Keratinocyte (primary cell): ENCODE measurements at regions not wholly inside any gene's neighbourhood (a gene's known extent, or its start where the extent isn't known, plus 50 kb on each side); places are given as distances from the start of the nearest gene placed in this dataset.

ENCODE experiments used
- DNase-seq: peaks from one replicate; pipeline ENCODE4 v3.0.0-alpha.2; 2011; ENCODE audit warnings: low read depth, missing footprints, low spot score
- FAIRE-seq: peaks from 2 replicates; lab custom pipeline; 2011; peaks lifted over from hg19 to GRCh38; lab: Jason Lieb, UNC
- H2AFZ ChIP-seq: 2 replicates; pipeline ENCODE4 v1.6.0; 2012; ENCODE audit warnings: low read length, control low read depth, inconsistent platforms; ENCODE audit not compliant: control insufficient read depth
- H3K27ac ChIP-seq: 2 replicates; pipeline ENCODE4 v1.5.1; 2011; ENCODE audit warnings: low read length; ENCODE audit not compliant: control insufficient read depth, insufficient read depth
- H3K27me3 ChIP-seq: 3 replicates; pipeline ENCODE4 v1.6.0; 2011; ENCODE audit warnings: low read length; ENCODE audit not compliant: control insufficient read depth, insufficient read depth; ENCODE audit errors: extremely low read depth
- H3K36me3 ChIP-seq, 2 experiments: 2 replicates in 1 of 2; 3 replicates in 1 of 2; pipeline ENCODE4 v1.5.1; 2011; ENCODE audit warnings: low read length in 2 of 2, mild to moderate bottlenecking in 1 of 2; ENCODE audit not compliant: control insufficient read depth in 2 of 2, insufficient read depth in 2 of 2; ENCODE audit errors: extremely low read depth in 1 of 2
- H3K4me1 ChIP-seq: 3 replicates; pipeline ENCODE4 v1.5.1; 2011; ENCODE audit warnings: low read length; ENCODE audit not compliant: control insufficient read depth, insufficient read depth; ENCODE audit errors: extremely low read depth
- H3K4me2 ChIP-seq: 3 replicates; pipeline ENCODE4 v1.6.0; 2011; ENCODE audit warnings: low read depth, low read length; ENCODE audit not compliant: control insufficient read depth, insufficient read depth; ENCODE audit errors: extremely low read depth
- H3K4me3 ChIP-seq, 3 experiments: fragments of 200-600 bp in 1 of 3; sonication (generic) in 1 of 3; 2 replicates in 2 of 3; 3 replicates in 1 of 3; pipeline ENCODE4 v1.5.1; 2011 to 2016; ENCODE audit warnings: low read length in 3 of 3, mild to moderate bottlenecking in 3 of 3, control low read depth in 2 of 3, inconsistent platforms in 1 of 3, low read depth in 1 of 3, mixed read lengths in 1 of 3, mixed run types in 1 of 3, moderate library complexity in 1 of 3; ENCODE audit not compliant: control insufficient read depth in 2 of 3, insufficient read depth in 2 of 3; ENCODE audit errors: extremely low read depth in 1 of 3
- H3K79me2 ChIP-seq: 2 replicates; pipeline ENCODE4 v1.6.0; 2012; ENCODE audit warnings: low read length; ENCODE audit not compliant: control insufficient read depth, insufficient read depth
- H3K9ac ChIP-seq: 3 replicates; pipeline ENCODE4 v1.6.0; 2011; ENCODE audit warnings: low read length; ENCODE audit not compliant: control insufficient read depth, insufficient read depth; ENCODE audit errors: extremely low read depth
- H3K9me1 ChIP-seq: 3 replicates; pipeline ENCODE4 v1.6.0; 2011; ENCODE audit warnings: low read length; ENCODE audit not compliant: control insufficient read depth, insufficient read depth; ENCODE audit errors: extremely low read depth
- H3K9me3 ChIP-seq: 2 replicates; pipeline ENCODE4 v1.5.1; 2012; ENCODE audit warnings: low read depth, low read length; ENCODE audit not compliant: control insufficient read depth
- H4K20me1 ChIP-seq: 3 replicates; pipeline ENCODE4 v1.6.0; 2011; ENCODE audit warnings: low read length; ENCODE audit not compliant: control insufficient read depth, insufficient read depth; ENCODE audit errors: extremely low read depth
- CTCF ChIP-seq, 3 experiments: IDR thresholded peaks in 1 of 3; conservative IDR thresholded peaks in 1 of 3; optimal IDR thresholded peaks in 1 of 3; 2 replicates in 2 of 3; 3 replicates in 1 of 3; pipeline versions ENCODE3 to v1.5.1; 2011; ENCODE audit warnings: low read length in 3 of 3, mild to moderate bottlenecking in 3 of 3, moderate library complexity in 2 of 3, control low read depth in 1 of 3, inconsistent platforms in 1 of 3; ENCODE audit not compliant: insufficient read depth in 2 of 3; ENCODE audit errors: extremely low read depth in 1 of 3
- EZH2 ChIP-seq: IDR thresholded peaks from one replicate; pipeline ENCODE4 v1.6.1; 2012; ENCODE audit warnings: inconsistent platforms, mild to moderate bottlenecking, low read length, moderate library complexity
- dilution Hi-C: fragments of 300-500 bp; cut with MboI; formaldehyde crosslinking; loops from one replicate; pipeline ENCODE4 v1.7.0; 2020; ENCODE audit warnings: low sequenced_read_pairs; ENCODE audit not compliant: extremely low pct_ligation_motif_present

- no peak for DNase-seq
- no peaks in the 10 kb centered on the region for H3K27me3 ChIP-seq
- FAIRE-seq, result no peak
- no peak overlapping the region for H2AFZ ChIP-seq
- H3K9me1 ChIP-seq, result no peaks in the 10 kb centered on the region
- no peaks in the 10 kb centered on the region for H3K9me3 ChIP-seq
- H4K20me1 ChIP-seq, result no peaks in the 10 kb centered on the region
- dilution Hi-C loops, result no loop called here
- no peak for TF ChIP-seq CTCF (optimal IDR thresholded peaks at IDR 0.05 in 1 of 3, IDR thresholded peaks at IDR 0.05 in 1 of 3, conservative IDR thresholded peaks at IDR 0.05 in 1 of 3; ENCODE audit: extremely low read depth in 1 of 3, insufficient read depth in 2 of 3, low read length in 3 of 3)
- TF ChIP-seq EZH2, result no peak
- no peak overlapping the region for H3K4me3 ChIP-seq
- H3K79me2 ChIP-seq, result no peaks in the 10 kb centered on the region
- H3K36me3 ChIP-seq, result no peaks in the 10 kb centered on the region
- no peak overlapping the region for H3K4me2 ChIP-seq
- no peak overlapping the region for H3K9ac ChIP-seq
- H3K27ac ChIP-seq, result no peak overlapping the region
- no peaks in the 10 kb centered on the region for H3K4me1 ChIP-seq
Measured at GRCh38 chr4:126548890-126549289, 1083.9 kb upstream of the INTU start.

DNA sequence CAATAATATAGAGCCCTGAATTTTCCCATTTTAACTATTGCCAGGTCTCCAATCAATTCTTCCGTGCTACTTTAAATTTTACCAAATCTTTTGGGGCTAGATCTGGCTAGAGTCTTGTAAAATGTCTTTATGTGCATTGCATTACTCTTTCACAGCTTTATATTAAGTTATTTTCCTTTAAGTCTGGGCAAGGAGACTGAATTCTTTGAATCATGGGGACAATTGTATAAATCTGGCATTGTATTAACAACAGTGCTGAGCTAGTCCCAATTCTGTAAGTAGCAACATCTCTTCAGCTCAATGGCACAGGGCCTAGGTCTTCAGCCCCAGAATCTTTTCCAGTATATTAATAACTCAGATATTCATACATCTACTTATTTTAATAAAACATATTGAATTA is 1080.4 kb upstream of the INTU start:
- H3K9me3 ChIP-seq, result no peaks in the 10 kb centered on the region
- DNase-seq, result no peak
- H4K20me1 ChIP-seq, result no peaks in the 10 kb centered on the region
- no peak overlapping the region for H3K9ac ChIP-seq
- H3K27ac ChIP-seq, result no peak overlapping the region
- FAIRE-seq, result no peak
- TF ChIP-seq EZH2 (no peak), CTCF (optimal IDR thresholded peaks at IDR 0.05 in 1 of 3, IDR thresholded peaks at IDR 0.05 in 1 of 3, conservative IDR thresholded peaks at IDR 0.05 in 1 of 3; ENCODE audit: extremely low read depth in 1 of 3, insufficient read depth in 2 of 3, low read length in 3 of 3) (no peak)
- H2AFZ ChIP-seq, result no peak overlapping the region
- H3K36me3 ChIP-seq, result no peaks in the 10 kb centered on the region
- no peaks in the 10 kb centered on the region for H3K4me1 ChIP-seq
- H3K4me2 ChIP-seq, result no peak overlapping the region
- no peaks in the 10 kb centered on the region for H3K27me3 ChIP-seq
- H3K4me3 ChIP-seq, result no peak overlapping the region
- H3K9me1 ChIP-seq, result no peaks in the 10 kb centered on the region
- no peaks in the 10 kb centered on the region for H3K79me2 ChIP-seq
- dilution Hi-C loops, result no loop called here
